ENCODE measurements at regions not wholly inside any gene's neighbourhood (a gene's known extent, or its start where the extent isn't known, plus 50 kb on each side); places are given as distances from the start of the nearest gene placed in this dataset.

- DNase-seq = no peak
- Histone ChIP-seq H3K36me3 (replicated peaks; ENCODE audit: control insufficient read depth, insufficient read depth, low read length) (no peaks in the 10 kb centered on the region), H3K4me3 (ENCODE audit: insufficient read depth, low read depth, low read length) (no peak overlapping the region), H3K27me3 (ENCODE audit: control insufficient read depth, insufficient read depth, low read length) (no peaks in the 10 kb centered on the region)
These were observed 339.8 kb upstream of the ZEB2 start for GRCh38 chr2:144859716-144860115.

DNA sequence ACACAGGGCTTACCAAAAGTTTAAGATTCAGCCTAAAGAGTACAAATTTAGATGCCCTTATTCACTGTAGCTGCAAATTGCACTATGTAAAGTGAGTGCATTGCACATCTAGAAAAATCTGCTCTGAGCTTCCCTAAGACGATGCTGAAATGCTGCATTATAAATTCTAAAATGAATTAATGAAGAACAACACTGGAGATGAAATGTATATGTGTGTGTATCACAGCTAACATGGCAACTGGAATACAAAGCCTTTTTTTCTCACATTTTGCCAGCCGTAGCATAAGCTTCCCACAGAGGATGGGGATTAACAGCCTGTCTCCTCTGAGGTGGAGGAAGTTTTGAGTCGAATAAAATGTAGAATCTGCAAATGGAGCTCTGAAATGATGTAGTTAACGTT, 338.3 kb upstream of the ZEB2 start:
- no peak overlapping the region for H3K4me3 ChIP-seq (ENCODE audit: insufficient read depth, low read depth, low read length)
- no peaks in the 10 kb centered on the region for H3K27me3 ChIP-seq (ENCODE audit: control insufficient read depth, insufficient read depth, low read length)
- DNase-seq = no peak

GRCh38 chr2:144854596-144854995, 334.7 kb upstream of the ZEB2 start:
- H3K4me3 ChIP-seq (ENCODE audit: insufficient read depth, low read depth, low read length) = no peak overlapping the region
- H3K27me3 ChIP-seq (ENCODE audit: control insufficient read depth, insufficient read depth, low read length) = no peaks in the 10 kb centered on the region
- no peaks in the 10 kb centered on the region for H3K36me3 ChIP-seq (replicated peaks; ENCODE audit: control insufficient read depth, insufficient read depth, low read length)
- no peak for DNase-seq

More for the DNA sequence above, 338.3 kb upstream of the ZEB2 start:
- no peaks in the 10 kb centered on the region for H3K36me3 ChIP-seq (replicated peaks; ENCODE audit: control insufficient read depth, insufficient read depth, low read length)

GRCh38 chr2:144849612-144850011, 329.7 kb upstream of the ZEB2 start:
- Histone ChIP-seq H3K4me3 (ENCODE audit: insufficient read depth, low read depth, low read length) (no peak overlapping the region), H3K27me3 (ENCODE audit: control insufficient read depth, insufficient read depth, low read length) (no peaks in the 10 kb centered on the region), H3K36me3 (replicated peaks; ENCODE audit: control insufficient read depth, insufficient read depth, low read length) (no peaks in the 10 kb centered on the region)
- no peak for DNase-seq

GRCh38 chr2:144848423-144848822, 328.5 kb upstream of the ZEB2 start:
- no peak for DNase-seq
- H3K27me3 ChIP-seq (ENCODE audit: control insufficient read depth, insufficient read depth, low read length) = no peaks in the 10 kb centered on the region
- H3K36me3 ChIP-seq (replicated peaks; ENCODE audit: control insufficient read depth, insufficient read depth, low read length) = no peaks in the 10 kb centered on the region

DNA sequence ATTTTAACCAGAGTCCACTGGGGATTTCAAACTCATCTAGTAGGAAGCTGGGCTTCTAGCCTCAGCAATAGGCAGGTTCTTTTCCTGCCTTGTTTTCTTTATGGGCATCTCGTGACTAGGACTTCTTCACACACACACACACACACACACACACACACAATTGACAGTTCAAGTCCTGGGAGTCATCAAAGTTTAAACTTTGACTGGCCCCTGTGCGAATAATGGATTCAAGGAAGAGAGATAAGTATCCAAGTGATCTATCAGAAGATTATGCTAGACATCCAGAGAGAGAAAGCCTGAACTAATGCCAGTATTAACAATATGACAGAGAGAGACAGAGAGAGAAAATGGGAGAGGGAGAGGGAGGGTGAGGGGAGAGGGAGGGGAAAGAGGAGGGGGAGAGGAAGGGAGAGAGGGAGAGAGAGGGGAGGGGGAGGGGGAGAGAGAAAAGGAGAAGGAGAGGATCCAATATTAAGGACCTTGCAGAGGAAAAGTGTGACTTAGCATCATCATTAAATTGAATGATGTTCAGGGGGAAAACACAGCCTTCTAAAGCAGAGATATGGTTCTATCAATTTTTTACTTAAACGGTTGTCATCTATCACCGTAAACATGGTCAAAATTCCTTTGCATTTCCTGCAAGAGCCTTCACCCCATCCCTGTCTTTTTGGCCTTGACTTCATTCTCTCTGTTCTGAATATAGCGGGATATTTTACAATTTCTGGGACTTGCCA, 327.6 kb upstream of the ZEB2 start:
- H3K4me3 ChIP-seq (ENCODE audit: insufficient read depth, low read depth, low read length) = no peak overlapping the region
- no peaks in the 10 kb centered on the region for H3K27me3 ChIP-seq (ENCODE audit: control insufficient read depth, insufficient read depth, low read length)

More at GRCh38 chr2:144848423-144848822, 328.5 kb upstream of the ZEB2 start:
- no peak overlapping the region for H3K4me3 ChIP-seq (ENCODE audit: insufficient read depth, low read depth, low read length)

GRCh38 chr2:144836635-144837350, 316.9 kb upstream of the ZEB2 start:
- H3K27me3 ChIP-seq (ENCODE audit: control insufficient read depth, insufficient read depth, low read length) = no peaks in the 10 kb centered on the region
- no peaks in the 10 kb centered on the region for H3K36me3 ChIP-seq (replicated peaks; ENCODE audit: control insufficient read depth, insufficient read depth, low read length)
- H3K4me3 ChIP-seq (ENCODE audit: insufficient read depth, low read depth, low read length) = no peak overlapping the region
- no peak for DNase-seq

More for the DNA sequence above, 327.6 kb upstream of the ZEB2 start:
- H3K36me3 ChIP-seq (replicated peaks; ENCODE audit: control insufficient read depth, insufficient read depth, low read length) = no peaks in the 10 kb centered on the region
- DNase-seq = no peak

DNA sequence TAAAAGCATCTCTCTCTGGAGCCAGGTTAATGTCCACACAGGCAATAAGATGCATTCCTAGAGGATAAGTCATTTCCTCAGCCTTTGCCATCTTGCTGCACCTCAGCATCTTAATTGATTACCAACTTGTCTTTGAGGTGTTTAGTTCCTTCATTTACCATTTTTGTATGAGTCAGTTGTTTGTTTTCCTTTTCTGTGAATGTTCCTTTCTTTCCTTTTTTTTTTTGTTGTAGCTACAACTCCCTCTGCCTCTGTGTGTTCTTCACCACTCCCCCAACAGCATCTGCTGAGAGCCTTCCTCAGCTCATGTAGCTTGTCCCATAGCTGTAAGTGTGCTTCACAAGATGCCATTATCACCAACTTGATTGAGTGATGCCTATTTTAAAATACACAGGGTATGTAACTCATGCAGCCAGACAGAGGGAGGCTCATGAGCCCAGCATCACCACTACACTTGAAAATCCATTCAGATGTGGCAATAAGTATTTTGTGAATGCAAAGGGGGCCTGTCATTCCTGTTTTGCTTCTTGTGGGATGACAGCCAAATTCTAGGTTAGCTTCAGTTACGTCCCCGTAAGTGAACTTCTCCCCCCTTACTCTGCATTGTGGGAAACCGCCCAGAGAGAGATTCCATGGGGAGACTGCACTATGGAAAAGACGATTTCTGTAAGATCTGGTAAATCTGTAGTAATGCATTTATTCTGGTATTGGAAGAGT, 315.9 kb upstream of the ZEB2 start:
- no peak for DNase-seq
- Histone ChIP-seq H3K36me3 (replicated peaks; ENCODE audit: control insufficient read depth, insufficient read depth, low read length) (no peaks in the 10 kb centered on the region), H3K4me3 (ENCODE audit: insufficient read depth, low read depth, low read length) (no peak overlapping the region), H3K27me3 (ENCODE audit: control insufficient read depth, insufficient read depth, low read length) (no peaks in the 10 kb centered on the region)

GRCh38 chr2:144834998-144835633, 315.2 kb upstream of the ZEB2 start:
- no peaks in the 10 kb centered on the region for H3K27me3 ChIP-seq (ENCODE audit: control insufficient read depth, insufficient read depth, low read length)
- DNase-seq = no peak
- no peak overlapping the region for H3K4me3 ChIP-seq (ENCODE audit: insufficient read depth, low read depth, low read length)
- H3K36me3 ChIP-seq (replicated peaks; ENCODE audit: control insufficient read depth, insufficient read depth, low read length) = no peaks in the 10 kb centered on the region

DNA sequence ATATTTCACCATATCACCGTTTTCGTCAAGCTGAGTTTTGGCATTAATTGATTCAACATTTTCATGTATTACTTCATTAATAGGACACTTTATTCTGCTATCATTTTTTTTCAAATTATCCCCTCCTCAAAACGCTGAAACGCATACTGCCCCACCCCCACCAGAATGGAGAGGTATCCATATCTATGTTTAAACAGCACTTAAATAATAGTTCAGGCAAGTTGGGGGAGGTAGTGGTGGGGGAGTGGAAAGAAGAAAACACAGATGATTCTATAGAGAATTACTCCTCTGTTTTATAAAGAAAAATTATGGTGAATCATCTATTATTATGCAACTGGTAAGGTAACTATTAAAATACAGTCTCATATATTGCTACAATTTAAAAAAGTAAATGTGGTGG, 314.4 kb upstream of the ZEB2 start:
- Histone ChIP-seq H3K36me3 (replicated peaks; ENCODE audit: control insufficient read depth, insufficient read depth, low read length) (no peaks in the 10 kb centered on the region), H3K27me3 (ENCODE audit: control insufficient read depth, insufficient read depth, low read length) (no peaks in the 10 kb centered on the region), H3K4me3 (ENCODE audit: insufficient read depth, low read depth, low read length) (no peak overlapping the region)
- no peak for DNase-seq

GRCh38 chr2:144833075-144833637, 313.2 kb upstream of the ZEB2 start:
- Histone ChIP-seq H3K36me3 (replicated peaks; ENCODE audit: control insufficient read depth, insufficient read depth, low read length) (no peaks in the 10 kb centered on the region), H3K4me3 (ENCODE audit: insufficient read depth, low read depth, low read length) (no peak overlapping the region), H3K27me3 (ENCODE audit: control insufficient read depth, insufficient read depth, low read length) (no peaks in the 10 kb centered on the region)
- no peak for DNase-seq

DNA sequence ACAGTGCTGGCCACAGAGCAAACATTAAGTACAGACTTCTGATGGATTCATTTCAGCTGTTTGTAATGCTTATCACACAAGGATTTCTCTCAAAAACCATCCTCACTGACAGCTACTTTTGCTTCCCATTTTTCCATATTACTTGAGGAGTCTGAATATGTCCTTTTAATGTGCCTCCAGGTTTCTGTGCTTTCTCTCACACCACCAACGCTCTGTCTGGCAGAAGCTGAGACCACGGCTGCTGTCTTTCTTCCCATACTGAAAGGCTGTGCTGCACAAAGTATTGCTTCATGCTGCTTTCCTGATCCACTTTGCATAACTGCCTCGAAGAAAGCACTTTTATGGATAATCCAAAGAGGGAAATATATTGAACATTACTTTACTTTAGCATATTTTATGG, 312.1 kb upstream of the ZEB2 start:
- Histone ChIP-seq H3K36me3 (replicated peaks; ENCODE audit: control insufficient read depth, insufficient read depth, low read length) (no peaks in the 10 kb centered on the region), H3K4me3 (ENCODE audit: insufficient read depth, low read depth, low read length) (no peak overlapping the region), H3K27me3 (ENCODE audit: control insufficient read depth, insufficient read depth, low read length) (no peaks in the 10 kb centered on the region)
- DNase-seq = no peak

GRCh38 chr2:144830543-144830942, 310.6 kb upstream of the ZEB2 start:
- H3K4me3 ChIP-seq (ENCODE audit: insufficient read depth, low read depth, low read length) = no peak overlapping the region
- H3K36me3 ChIP-seq (replicated peaks; ENCODE audit: control insufficient read depth, insufficient read depth, low read length) = no peaks in the 10 kb centered on the region
- no peaks in the 10 kb centered on the region for H3K27me3 ChIP-seq (ENCODE audit: control insufficient read depth, insufficient read depth, low read length)
- DNase-seq = no peak

GRCh38 chr2:144827404-144827803, 307.5 kb upstream of the ZEB2 start:
- no peak for DNase-seq
- H3K27me3 ChIP-seq (ENCODE audit: control insufficient read depth, insufficient read depth, low read length) = no peaks in the 10 kb centered on the region
- no peak overlapping the region for H3K4me3 ChIP-seq (ENCODE audit: insufficient read depth, low read depth, low read length)
- no peaks in the 10 kb centered on the region for H3K36me3 ChIP-seq (replicated peaks; ENCODE audit: control insufficient read depth, insufficient read depth, low read length)

All from H7 (cell line).